K562 (cell line): ENCODE measurements at regions not wholly inside any gene's neighbourhood (a gene's known extent, or its start where the extent isn't known, plus 50 kb on each side); places are given as distances from the start of the nearest gene placed in this dataset.

Experiments used
- DPF2 ChIP-seq: fragments of 450-650 bp; IDR thresholded peaks from 2 replicates; pipeline ENCODE4 v1.6.1; 2016
- HDAC3 ChIP-seq: fragments of 450-650 bp; IDR thresholded peaks from 2 replicates; pipeline ENCODE4 v1.6.1; 2018; ENCODE audit warnings: borderline replicate concordance, mild to moderate bottlenecking, moderate library complexity; ENCODE audit not compliant: partially characterized antibody
- ILK ChIP-seq: fragments of 450-650 bp; IDR thresholded peaks from 2 replicates; pipeline ENCODE4 v1.6.1; 2016; ENCODE audit warnings: missing genetic modification characterization, low read depth, mild to moderate bottlenecking, missing compliant biosample characterization, moderate library complexity, borderline replicate concordance
- KLF6 ChIP-seq: fragments of 250-450 bp; sonication (Bioruptor Pico); IDR thresholded peaks from 2 replicates; pipeline ENCODE4 v1.4.0; 2020; ENCODE audit warnings: mild to moderate bottlenecking, moderate library complexity, borderline replicate concordance
- NRF1 ChIP-seq, 2 experiments: fragments of 450-650 bp; IDR thresholded peaks in 1 of 2; conservative IDR thresholded peaks in 1 of 2; 2 replicates each; pipeline ENCODE4 v1.6.1; 2014; ENCODE audit warnings: mild to moderate bottlenecking in 2 of 2
- POLR2G ChIP-seq: fragments of 200-400 bp; formaldehyde crosslinking; IDR thresholded peaks from 2 replicates; pipeline ENCODE4 v1.6.1; 2017; ENCODE audit warnings: low read depth, mild to moderate bottlenecking, antibody characterized with exemption, low read length, moderate library complexity
- RBM14 ChIP-seq: fragments of 200-400 bp; formaldehyde crosslinking; IDR thresholded peaks from 2 replicates; pipeline ENCODE4 v1.6.1; 2018; ENCODE audit warnings: low read depth, mild to moderate bottlenecking, low read length, moderate library complexity, borderline replicate concordance; ENCODE audit not compliant: insufficient read depth
- RBM25 ChIP-seq: fragments of 200-400 bp; formaldehyde crosslinking; IDR thresholded peaks from 2 replicates; pipeline ENCODE4 v1.6.1; 2018; ENCODE audit warnings: low read length, low read depth, moderate library complexity; ENCODE audit not compliant: severe bottlenecking
- ZNF124 ChIP-seq: sonication (generic); formaldehyde crosslinking; IDR thresholded peaks from 2 replicates; pipeline ENCODE4 v1.8.1; 2022; ENCODE audit warnings: missing genetic modification reagents
- ZNF239 ChIP-seq: fragments of 250-450 bp; sonication (Bioruptor Pico); IDR thresholded peaks from 2 replicates; pipeline ENCODE4 v1.4.0; 2020; ENCODE audit warnings: mild to moderate bottlenecking
- TF ChIP-seq, protein P1 (sequence below): fragments of 450-650 bp; IDR thresholded peaks from 2 replicates; pipeline ENCODE4 v1.6.1; 2016; ENCODE audit warnings: low read depth
- TF ChIP-seq, protein P2 (sequence below): sonication (generic); formaldehyde crosslinking; IDR thresholded peaks from 2 replicates; pipeline ENCODE4 v1.5.0; 2020; ENCODE audit warnings: missing genetic modification reagents
- TF ChIP-seq, protein P3 (sequence below): fragments of 450-650 bp; formaldehyde crosslinking; IDR thresholded peaks from 2 replicates; pipeline ENCODE4 v1.4.0; 2022; ENCODE audit warnings: missing genetic modification characterization
- TF ChIP-seq, protein P4 (sequence below): fragments of 450-650 bp; formaldehyde crosslinking; IDR thresholded peaks from 2 replicates; pipeline ENCODE4 v1.4.0; 2020; ENCODE audit warnings: mild to moderate bottlenecking, moderate library complexity
- TF ChIP-seq, protein P5 (sequence below): fragments of 250-450 bp; sonication (Bioruptor Pico); IDR thresholded peaks from 2 replicates; pipeline ENCODE4 v1.5.1; 2021; ENCODE audit warnings: mild to moderate bottlenecking

DNA sequence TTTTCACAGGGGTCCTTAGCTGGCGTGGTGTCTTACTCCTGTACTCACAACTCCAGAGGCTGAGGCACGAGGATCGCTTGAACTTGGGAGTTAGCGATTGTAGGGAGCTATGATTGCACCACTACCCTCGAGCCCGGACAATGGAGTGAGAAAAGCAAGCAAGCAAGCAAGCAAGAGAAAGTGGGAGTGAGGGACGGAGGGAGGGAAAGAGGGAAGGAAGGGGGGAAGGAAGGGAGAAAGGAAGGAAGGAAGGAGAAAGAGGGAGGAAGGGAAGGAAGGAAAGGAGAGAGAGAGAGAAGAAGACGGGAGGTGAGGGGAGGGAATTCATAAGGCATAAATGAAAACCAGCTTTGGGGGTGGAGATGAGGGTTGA lies 120.5 kb downstream of the TRIM27 start (continued):
- TF ChIP-seq, protein P1, sequence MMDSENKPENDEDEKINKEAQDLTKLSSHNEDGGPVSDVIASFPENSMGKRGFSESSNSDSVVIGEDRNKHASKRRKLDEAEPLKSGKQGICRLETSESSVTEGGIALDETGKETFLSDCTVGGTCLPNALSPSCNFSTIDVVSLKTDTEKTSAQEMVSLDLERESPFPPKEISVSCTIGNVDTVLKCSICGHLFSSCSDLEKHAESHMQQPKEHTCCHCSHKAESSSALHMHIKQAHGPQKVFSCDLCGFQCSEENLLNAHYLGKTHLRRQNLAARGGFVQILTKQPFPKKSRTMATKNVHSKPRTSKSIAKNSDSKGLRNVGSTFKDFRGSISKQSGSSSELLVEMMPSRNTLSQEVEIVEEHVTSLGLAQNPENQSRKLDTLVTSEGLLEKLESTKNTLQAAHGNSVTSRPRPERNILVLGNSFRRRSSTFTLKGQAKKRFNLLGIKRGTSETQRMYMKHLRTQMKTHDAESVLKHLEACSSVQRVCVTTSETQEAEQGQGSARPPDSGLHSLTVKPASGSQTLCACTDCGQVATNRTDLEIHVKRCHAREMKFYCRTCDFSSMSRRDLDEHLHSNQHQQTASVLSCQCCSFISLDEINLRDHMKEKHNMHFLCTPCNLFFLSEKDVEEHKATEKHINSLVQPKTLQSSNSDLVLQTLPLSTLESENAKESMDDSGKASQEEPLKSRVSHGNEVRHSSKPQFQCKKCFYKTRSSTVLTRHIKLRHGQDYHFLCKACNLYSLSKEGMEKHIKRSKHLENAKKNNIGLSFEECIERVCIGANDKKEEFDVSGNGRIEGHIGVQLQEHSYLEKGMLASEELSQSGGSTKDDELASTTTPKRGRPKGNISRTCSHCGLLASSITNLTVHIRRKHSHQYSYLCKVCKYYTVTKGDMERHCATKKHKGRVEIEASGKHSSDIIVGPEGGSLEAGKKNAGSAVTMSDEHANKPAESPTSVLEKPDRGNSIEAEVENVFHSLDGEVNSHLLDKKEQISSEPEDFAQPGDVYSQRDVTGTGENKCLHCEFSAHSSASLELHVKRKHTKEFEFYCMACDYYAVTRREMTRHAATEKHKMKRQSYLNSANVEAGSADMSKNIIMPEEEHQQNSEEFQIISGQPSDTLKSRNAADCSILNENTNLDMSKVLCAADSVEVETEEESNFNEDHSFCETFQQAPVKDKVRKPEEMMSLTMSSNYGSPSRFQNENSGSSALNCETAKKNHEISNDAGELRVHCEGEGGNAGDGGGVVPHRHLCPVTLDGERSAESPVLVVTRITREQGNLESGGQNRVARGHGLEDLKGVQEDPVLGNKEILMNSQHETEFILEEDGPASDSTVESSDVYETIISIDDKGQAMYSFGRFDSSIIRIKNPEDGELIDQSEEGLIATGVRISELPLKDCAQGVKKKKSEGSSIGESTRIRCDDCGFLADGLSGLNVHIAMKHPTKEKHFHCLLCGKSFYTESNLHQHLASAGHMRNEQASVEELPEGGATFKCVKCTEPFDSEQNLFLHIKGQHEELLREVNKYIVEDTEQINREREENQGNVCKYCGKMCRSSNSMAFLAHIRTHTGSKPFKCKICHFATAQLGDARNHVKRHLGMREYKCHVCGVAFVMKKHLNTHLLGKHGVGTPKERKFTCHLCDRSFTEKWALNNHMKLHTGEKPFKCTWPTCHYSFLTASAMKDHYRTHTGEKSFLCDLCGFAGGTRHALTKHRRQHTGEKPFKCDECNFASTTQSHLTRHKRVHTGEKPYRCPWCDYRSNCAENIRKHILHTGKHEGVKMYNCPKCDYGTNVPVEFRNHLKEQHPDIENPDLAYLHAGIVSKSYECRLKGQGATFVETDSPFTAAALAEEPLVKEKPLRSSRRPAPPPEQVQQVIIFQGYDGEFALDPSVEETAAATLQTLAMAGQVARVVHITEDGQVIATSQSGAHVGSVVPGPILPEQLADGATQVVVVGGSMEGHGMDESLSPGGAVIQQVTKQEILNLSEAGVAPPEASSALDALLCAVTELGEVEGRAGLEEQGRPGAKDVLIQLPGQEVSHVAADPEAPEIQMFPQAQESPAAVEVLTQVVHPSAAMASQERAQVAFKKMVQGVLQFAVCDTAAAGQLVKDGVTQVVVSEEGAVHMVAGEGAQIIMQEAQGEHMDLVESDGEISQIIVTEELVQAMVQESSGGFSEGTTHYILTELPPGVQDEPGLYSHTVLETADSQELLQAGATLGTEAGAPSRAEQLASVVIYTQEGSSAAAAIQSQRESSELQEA = peak; percentile 46; the same call in 1 of the 2 replicates
- TF ChIP-seq NRF1 (conservative IDR thresholded peaks at IDR 0.05 in 1 of 2, IDR thresholded peaks at IDR 0.05 in 1 of 2) (no peak), RBM25 (no peak), RBM14 (no peak), ZNF124 (CRISPR knock-in tag) (no peak), POLR2G (no peak), HDAC3 (no peak), DPF2 (peak; percentile 69), ILK (tag) (no peak), KLF6 (CRISPR knock-in tag) (no peak), ZNF239 (no peak)
- TF ChIP-seq, protein P2, sequence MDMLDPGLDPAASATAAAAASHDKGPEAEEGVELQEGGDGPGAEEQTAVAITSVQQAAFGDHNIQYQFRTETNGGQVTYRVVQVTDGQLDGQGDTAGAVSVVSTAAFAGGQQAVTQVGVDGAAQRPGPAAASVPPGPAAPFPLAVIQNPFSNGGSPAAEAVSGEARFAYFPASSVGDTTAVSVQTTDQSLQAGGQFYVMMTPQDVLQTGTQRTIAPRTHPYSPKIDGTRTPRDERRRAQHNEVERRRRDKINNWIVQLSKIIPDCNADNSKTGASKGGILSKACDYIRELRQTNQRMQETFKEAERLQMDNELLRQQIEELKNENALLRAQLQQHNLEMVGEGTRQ (CRISPR knock-in tag) = no peak
- TF ChIP-seq, protein P3, sequence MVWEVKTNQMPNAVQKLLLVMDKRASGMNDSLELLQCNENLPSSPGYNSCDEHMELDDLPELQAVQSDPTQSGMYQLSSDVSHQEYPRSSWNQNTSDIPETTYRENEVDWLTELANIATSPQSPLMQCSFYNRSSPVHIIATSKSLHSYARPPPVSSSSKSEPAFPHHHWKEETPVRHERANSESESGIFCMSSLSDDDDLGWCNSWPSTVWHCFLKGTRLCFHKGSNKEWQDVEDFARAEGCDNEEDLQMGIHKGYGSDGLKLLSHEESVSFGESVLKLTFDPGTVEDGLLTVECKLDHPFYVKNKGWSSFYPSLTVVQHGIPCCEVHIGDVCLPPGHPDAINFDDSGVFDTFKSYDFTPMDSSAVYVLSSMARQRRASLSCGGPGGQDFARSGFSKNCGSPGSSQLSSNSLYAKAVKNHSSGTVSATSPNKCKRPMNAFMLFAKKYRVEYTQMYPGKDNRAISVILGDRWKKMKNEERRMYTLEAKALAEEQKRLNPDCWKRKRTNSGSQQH = peak; percentile 93
- TF ChIP-seq, protein P4, sequence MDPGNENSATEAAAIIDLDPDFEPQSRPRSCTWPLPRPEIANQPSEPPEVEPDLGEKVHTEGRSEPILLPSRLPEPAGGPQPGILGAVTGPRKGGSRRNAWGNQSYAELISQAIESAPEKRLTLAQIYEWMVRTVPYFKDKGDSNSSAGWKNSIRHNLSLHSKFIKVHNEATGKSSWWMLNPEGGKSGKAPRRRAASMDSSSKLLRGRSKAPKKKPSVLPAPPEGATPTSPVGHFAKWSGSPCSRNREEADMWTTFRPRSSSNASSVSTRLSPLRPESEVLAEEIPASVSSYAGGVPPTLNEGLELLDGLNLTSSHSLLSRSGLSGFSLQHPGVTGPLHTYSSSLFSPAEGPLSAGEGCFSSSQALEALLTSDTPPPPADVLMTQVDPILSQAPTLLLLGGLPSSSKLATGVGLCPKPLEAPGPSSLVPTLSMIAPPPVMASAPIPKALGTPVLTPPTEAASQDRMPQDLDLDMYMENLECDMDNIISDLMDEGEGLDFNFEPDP (CRISPR knock-in tag) = no peak
- TF ChIP-seq, protein P5, sequence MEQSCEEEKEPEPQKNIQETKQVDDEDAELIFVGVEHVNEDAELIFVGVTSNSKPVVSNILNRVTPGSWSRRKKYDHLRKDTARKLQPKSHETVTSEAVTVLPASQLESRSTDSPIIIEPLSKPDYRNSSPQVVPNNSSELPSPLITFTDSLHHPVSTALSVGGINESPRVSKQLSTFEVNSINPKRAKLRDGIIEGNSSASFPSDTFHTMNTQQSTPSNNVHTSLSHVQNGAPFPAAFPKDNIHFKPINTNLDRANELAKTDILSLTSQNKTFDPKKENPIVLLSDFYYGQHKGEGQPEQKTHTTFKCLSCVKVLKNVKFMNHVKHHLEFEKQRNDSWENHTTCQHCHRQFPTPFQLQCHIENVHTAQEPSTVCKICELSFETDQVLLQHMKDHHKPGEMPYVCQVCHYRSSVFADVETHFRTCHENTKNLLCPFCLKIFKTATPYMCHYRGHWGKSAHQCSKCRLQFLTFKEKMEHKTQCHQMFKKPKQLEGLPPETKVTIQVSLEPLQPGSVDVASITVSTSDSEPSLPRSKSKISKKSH (CRISPR knock-in tag) = no peak
